ENCODE measurements at regions not wholly inside any gene's neighbourhood (a gene's known extent, or its start where the extent isn't known, plus 50 kb on each side); places are given as distances from the start of the nearest gene placed in this dataset.
A peak's percentile ranks its signal among the peaks of the same experiment; 100 is the strongest.

GRCh38 chr9:135277219-135278201 is 190.0 kb downstream of the OLFM1 start:
- Histone ChIP-seq H3K27me3 (peaks cover 0 to 59% of the 10 kb centered on the region in 2 donors), H3K4me1 (no peaks in the 10 kb centered on the region), H3K9me3 (no peaks in the 10 kb centered on the region), H3K27ac (no peak overlapping the region), H3K4me3 (no peak overlapping the region), H3K36me3 (no peaks in the 10 kb centered on the region)
- DNase-seq, result peak in 1 of 4 donors; percentile 16
- TF ChIP-seq CTCF (IDR thresholded peaks at IDR 0.05), result no peak
- ATAC-seq, result no peak
- intact Hi-C loops (cut with DNase I), result no loop called here

- ATAC-seq, result no peak
- no peak overlapping the region for H3K27ac ChIP-seq
- no peaks in the 10 kb centered on the region for H3K36me3 ChIP-seq
- H3K4me3 ChIP-seq, result no peak overlapping the region
- TF ChIP-seq CTCF (IDR thresholded peaks at IDR 0.05), result no peak
- H3K9me3 ChIP-seq, result no peaks in the 10 kb centered on the region
- peak in 1 of 4 donors; percentile 24 for DNase-seq
- H3K27me3 ChIP-seq, result peaks cover 0 to 56% of the 10 kb centered on the region in 2 donors
- intact Hi-C loops (cut with DNase I), result no loop called here
- H3K4me1 ChIP-seq, result no peaks in the 10 kb centered on the region
Measured at GRCh38 chr9:135278586-135278985, 191.1 kb downstream of the OLFM1 start.

GRCh38 chr9:135279385-135279784 is 191.9 kb downstream of the OLFM1 start:
- TF ChIP-seq CTCF (IDR thresholded peaks at IDR 0.05), result no peak
- Histone ChIP-seq H3K4me1 (no peaks in the 10 kb centered on the region), H3K27me3 (peaks cover 0 to 53% of the 10 kb centered on the region in 2 donors), H3K4me3 (no peak overlapping the region), H3K27ac (no peak overlapping the region), H3K9me3 (no peaks in the 10 kb centered on the region), H3K36me3 (no peaks in the 10 kb centered on the region)
- intact Hi-C loops (cut with DNase I), result no loop called here
- ATAC-seq (no peak), DNase-seq (peak in 1 of 4 donors; percentile 50)

GRCh38 chr9:135279834-135280393 is 192.4 kb downstream of the OLFM1 start:
- Histone ChIP-seq H3K4me3 (no peak overlapping the region), H3K27me3 (peaks cover 0 to 53% of the 10 kb centered on the region in 2 donors), H3K4me1 (no peaks in the 10 kb centered on the region), H3K27ac (no peak overlapping the region), H3K9me3 (no peaks in the 10 kb centered on the region), H3K36me3 (no peaks in the 10 kb centered on the region)
- DNase-seq (peak in 1 of 4 donors; percentile 61), ATAC-seq (no peak)
- TF ChIP-seq CTCF (IDR thresholded peaks at IDR 0.05), result no peak
- intact Hi-C loops (cut with DNase I), result no loop called here

- peak in 1 of 4 donors; percentile 30 for DNase-seq
- no peak overlapping the region for H3K4me3 ChIP-seq
- no peak for ATAC-seq
- peaks cover 0 to 50% of the 10 kb centered on the region in 2 donors for H3K27me3 ChIP-seq
- intact Hi-C loops (cut with DNase I), result no loop called here
- no peak for TF ChIP-seq CTCF (IDR thresholded peaks at IDR 0.05)
- H3K36me3 ChIP-seq, result no peaks in the 10 kb centered on the region
- H3K9me3 ChIP-seq, result no peaks in the 10 kb centered on the region
- H3K27ac ChIP-seq, result no peak overlapping the region
- H3K4me1 ChIP-seq, result no peaks in the 10 kb centered on the region
Measured at GRCh38 chr9:135280666-135281065, 193.2 kb downstream of the OLFM1 start.
